ENCODE measurements at regions not wholly inside any gene's neighbourhood (a gene's known extent, or its start where the extent isn't known, plus 50 kb on each side); places are given as distances from the start of the nearest gene placed in this dataset.

DNA sequence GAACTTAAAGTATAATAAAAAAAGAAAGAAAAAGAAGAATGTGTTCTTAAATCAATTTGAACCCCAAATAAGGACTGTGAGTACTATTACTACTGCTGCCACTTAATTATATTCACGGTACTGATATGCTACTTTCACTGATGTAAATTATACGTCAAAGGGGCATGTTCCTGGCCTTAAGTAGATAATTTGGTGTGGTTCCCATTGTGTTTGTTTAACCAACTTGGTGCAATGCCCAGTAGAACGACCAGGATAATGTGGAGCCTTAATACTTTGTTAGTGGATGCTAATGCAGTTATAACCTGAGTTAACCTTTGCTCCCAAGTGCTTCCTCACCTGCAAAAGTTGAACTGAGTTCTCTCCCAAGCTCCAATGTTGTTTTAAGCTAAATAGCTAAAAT is 142.0 kb downstream of the NR4A2 start:
- Histone ChIP-seq H3K79me2 (ENCODE audit: control insufficient read depth in 1 of 2, insufficient read depth in 2 of 2, low read length in 2 of 2) (no peaks in the 10 kb centered on the region), H4K91ac (replicated peaks; ENCODE audit: insufficient read length, low read length) (no peak overlapping the region), H3K9ac (replicated peaks in 1 of 4; ENCODE audit: extremely low read depth in 1 of 4, low read depth in 3 of 4, low read length in 3 of 4) (no peak overlapping the region), H3K18ac (ENCODE audit: extremely low read depth, low read length) (no peak overlapping the region), H3K79me1 (ENCODE audit: low read depth, low read length) (no peaks in the 10 kb centered on the region), H3K4me3 (ENCODE audit: extremely low read depth in 1 of 4, insufficient read depth in 2 of 4, low read depth in 3 of 4, low read length in 4 of 4) (no peak overlapping the region), H3K4me2 (ENCODE audit: insufficient read depth in 1 of 2, low read depth in 2 of 2, low read length in 2 of 2) (no peak overlapping the region), H4K5ac (ENCODE audit: insufficient read length, low read depth, low read length) (no peak overlapping the region), H3K27me3 (replicated peaks in 1 of 4; ENCODE audit: control insufficient read depth in 3 of 4, extremely low read depth in 1 of 4, insufficient read depth in 3 of 4, low read length in 3 of 4) (no peaks in the 10 kb centered on the region), H3K36me3 (ENCODE audit: control insufficient read depth in 2 of 4, insufficient read depth in 4 of 4, low read length in 3 of 4) (no peaks in the 10 kb centered on the region), H3K9me3 (ENCODE audit: insufficient read depth in 2 of 2, low read depth in 1 of 2, low read length in 1 of 2) (no peaks in the 10 kb centered on the region), H2AFZ (ENCODE audit: low read length) (no peak overlapping the region), H3K14ac (ENCODE audit: insufficient read length) (no peak overlapping the region), H3K4ac (replicated peaks; ENCODE audit: insufficient read length, low read depth, low read length) (no peak overlapping the region), H2BK15ac (ENCODE audit: low read length) (no peak overlapping the region), H2BK20ac (ENCODE audit: low read length) (no peak overlapping the region), H4K8ac (ENCODE audit: extremely low read depth, insufficient read depth, low read length) (no peak overlapping the region), H2AK5ac (ENCODE audit: low read depth, low read length) (no peak overlapping the region), H4K20me1 (replicated peaks in 1 of 2; ENCODE audit: control insufficient read depth in 1 of 2, insufficient read depth in 2 of 2, low read length in 2 of 2) (no peaks in the 10 kb centered on the region), H2BK5ac (ENCODE audit: low read depth, low read length) (no peak overlapping the region), H2BK12ac (ENCODE audit: low read depth, low read length) (no peak overlapping the region), H3K23ac (ENCODE audit: insufficient read length) (no peak overlapping the region), H3K4me1 (replicated peaks in 1 of 4; ENCODE audit: control insufficient read depth in 3 of 4, insufficient read depth in 4 of 4, low read length in 3 of 4) (no peaks in the 10 kb centered on the region), H3K23me2 (ENCODE audit: low read depth, low read length) (no peaks in the 10 kb centered on the region), H3K27ac (ENCODE audit: low read depth, low read length) (no peak overlapping the region), H3K56ac (replicated peaks; ENCODE audit: insufficient read length, low read depth, low read length) (no peak overlapping the region), H2BK120ac (replicated peaks; ENCODE audit: low read depth, low read length) (no peak overlapping the region)
- WGBS, 2 experiments (ENCODE audit: extremely low coverage in 1 of 2, insufficient coverage in 1 of 2, insufficient read length in 1 of 2, insufficient replicate concordance in 2 of 2, low coverage in 1 of 2, low lambda C conversion rate in 2 of 2, missing lambda C conversion rate in 1 of 2): 93% methylated on average over 3 of the region's 3 CpGs; no CpG with 5 or more reads in 1 of the 2 experiments
- TF ChIP-seq RAD21 (IDR thresholded peaks at IDR 0.05 in 1 of 2, conservative IDR thresholded peaks at IDR 0.05 in 1 of 2; ENCODE audit: low read depth in 2 of 2, low read length in 2 of 2): no peak
- FAIRE-seq (no peak), DNase-seq (ENCODE audit: low read depth in 1 of 2, low spot score in 2 of 2) (no peak)
- ChIA-PET CTCF (ENCODE audit: partially characterized antibody) (no interaction called here), POLR2A (ENCODE audit: partially characterized antibody) (no interaction called here)

Data from H1 (cell line).